H1 (cell line): ENCODE measurements at regions not wholly inside any gene's neighbourhood (a gene's known extent, or its start where the extent isn't known, plus 50 kb on each side); places are given as distances from the start of the nearest gene placed in this dataset.
A peak's percentile ranks its signal among the peaks of the same experiment; 100 is the strongest.

Experiments
- CTCF ChIA-PET: fragments of 300-600 bp; sonication (Branson Sonifier 250); formaldehyde crosslinking; loops from one replicate; lab custom pipeline; 2021; ENCODE audit not compliant: partially characterized antibody; lab: Charles Lee
- POLR2A ChIA-PET: fragments of 300-600 bp; sonication (Branson Sonifier 250); formaldehyde crosslinking; loops from one replicate; lab custom pipeline; 2021; ENCODE audit warnings: inconsistent platforms; ENCODE audit not compliant: partially characterized antibody; lab: Charles Lee
- DNase-seq, 2 experiments: peaks; one replicate each; pipeline versions ENCODE4 v3.0.0 to v3.0.0-alpha.2; 2010 to 2022; ENCODE audit warnings: low spot score in 2 of 2, low read depth in 1 of 2, mixed read lengths in 1 of 2
- FAIRE-seq: peaks from 2 replicates; lab custom pipeline; 2011; peaks lifted over from hg19 to GRCh38; lab: Jason Lieb, UNC
- H2AFZ ChIP-seq: 2 replicates; pipeline ENCODE4 v1.8.1; 2012; ENCODE audit warnings: low read length, inconsistent platforms
- H2AK5ac ChIP-seq: 2 replicates; pipeline ENCODE4 v1.6.1; 2013; ENCODE audit warnings: low read depth, low read length
- H2BK120ac ChIP-seq: replicated peaks from 2 replicates; pipeline ENCODE3; 2013; ENCODE audit warnings: low read depth, low read length, inconsistent platforms
- H2BK12ac ChIP-seq: 2 replicates; pipeline ENCODE4 v1.6.1; 2013; ENCODE audit warnings: low read depth, low read length
- H2BK15ac ChIP-seq: 2 replicates; pipeline ENCODE4 v1.6.1; 2013; ENCODE audit warnings: low read length
- H2BK20ac ChIP-seq: 2 replicates; pipeline ENCODE4 v1.6.1; 2013; ENCODE audit warnings: low read length
- H2BK5ac ChIP-seq: 2 replicates; pipeline ENCODE4 v1.6.1; 2013; ENCODE audit warnings: low read depth, low read length
- H3K14ac ChIP-seq: 2 replicates; pipeline ENCODE4 v1.6.1; 2013; ENCODE audit warnings: inconsistent platforms; ENCODE audit not compliant: insufficient read length
- H3K18ac ChIP-seq: 2 replicates; pipeline ENCODE4 v1.6.1; 2013; ENCODE audit warnings: low read length; ENCODE audit errors: extremely low read depth
- H3K23ac ChIP-seq: 2 replicates; pipeline ENCODE4 v1.6.1; 2013; ENCODE audit warnings: inconsistent platforms; ENCODE audit not compliant: insufficient read length
- H3K23me2 ChIP-seq: 2 replicates; pipeline ENCODE4 v1.6.1; 2013; ENCODE audit warnings: low read depth, low read length
- H3K27ac ChIP-seq: 2 replicates; pipeline ENCODE4 v1.6.1; 2011; ENCODE audit warnings: low read depth, low read length, inconsistent platforms
- H3K27me3 ChIP-seq, 4 experiments: replicated peaks in 1 of 4; 1 replicate in 1 of 4; 2 replicates in 3 of 4; pipeline versions ENCODE4 v1.6.1 to v1.8.1; 2011 to 2013; ENCODE audit warnings: low read length in 3 of 4, mild to moderate bottlenecking in 3 of 4, inconsistent platforms in 2 of 4, mixed read lengths in 2 of 4, moderate library complexity in 1 of 4; ENCODE audit not compliant: control insufficient read depth in 3 of 4, insufficient read depth in 3 of 4; ENCODE audit errors: extremely low read depth in 1 of 4
- H3K36me3 ChIP-seq, 4 experiments: 2 replicates each; pipeline versions ENCODE4 v1.6.1 to v1.8.1; 2011 to 2013; ENCODE audit warnings: mild to moderate bottlenecking in 4 of 4, low read length in 3 of 4, moderate library complexity in 2 of 4, control low read depth in 1 of 4, inconsistent platforms in 1 of 4; ENCODE audit not compliant: insufficient read depth in 4 of 4, control insufficient read depth in 2 of 4
- H3K4ac ChIP-seq: replicated peaks from 2 replicates; pipeline ENCODE3; 2013; ENCODE audit warnings: low read length, low read depth, mixed read lengths, inconsistent platforms; ENCODE audit not compliant: insufficient read length
- H3K4me1 ChIP-seq, 4 experiments: replicated peaks in 1 of 4; 1 replicate in 1 of 4; 2 replicates in 3 of 4; pipeline versions ENCODE4 v1.6.1 to v1.8.1; 2011 to 2013; ENCODE audit warnings: low read length in 3 of 4, inconsistent platforms in 2 of 4, mixed read lengths in 1 of 4; ENCODE audit not compliant: insufficient read depth in 4 of 4, control insufficient read depth in 3 of 4
- H3K4me2 ChIP-seq, 2 experiments: 2 replicates each; pipeline versions ENCODE4 v1.6.1 to v1.8.1; 2011 to 2013; ENCODE audit warnings: low read depth in 2 of 2, low read length in 2 of 2, control low read depth in 1 of 2, inconsistent platforms in 1 of 2, mild to moderate bottlenecking in 1 of 2; ENCODE audit not compliant: insufficient read depth in 1 of 2
- H3K4me3 ChIP-seq, 4 experiments: fragments of 200-600, 300-600 bp in 1 of 4; sonication (generic), shearing (Covaris generic), sonication (Bioruptor Twin) in 1 of 4; 2 replicates each; pipeline versions ENCODE4 v1.5.1 to v1.8.1; 2011 to 2016; ENCODE audit warnings: low read length in 4 of 4, low read depth in 3 of 4, control low read depth in 2 of 4, inconsistent platforms in 2 of 4, mild to moderate bottlenecking in 2 of 4, mixed read lengths in 1 of 4, moderate library complexity in 1 of 4; ENCODE audit not compliant: insufficient read depth in 2 of 4; ENCODE audit errors: extremely low read depth in 1 of 4
- H3K56ac ChIP-seq: replicated peaks from 2 replicates; pipeline ENCODE3; 2013; ENCODE audit warnings: low read depth, mild to moderate bottlenecking, mixed read lengths, low read length, inconsistent platforms; ENCODE audit not compliant: insufficient read length
- H3K79me1 ChIP-seq: 2 replicates; pipeline ENCODE4 v1.6.1; 2013; ENCODE audit warnings: low read depth, low read length, control low read depth
- H3K79me2 ChIP-seq, 2 experiments: 2 replicates each; pipeline versions ENCODE4 v1.6.1 to v1.8.1; 2012 to 2013; ENCODE audit warnings: low read length in 2 of 2, mild to moderate bottlenecking in 2 of 2, inconsistent platforms in 1 of 2; ENCODE audit not compliant: insufficient read depth in 2 of 2, control insufficient read depth in 1 of 2
- H3K9ac ChIP-seq, 4 experiments: replicated peaks in 1 of 4; 1 replicate in 1 of 4; 2 replicates in 3 of 4; pipeline versions ENCODE4 v1.6.1 to v1.8.1; 2011 to 2013; ENCODE audit warnings: low read depth in 3 of 4, low read length in 3 of 4, control low read depth in 2 of 4, mild to moderate bottlenecking in 2 of 4, moderate library complexity in 2 of 4, inconsistent platforms in 1 of 4; ENCODE audit errors: extremely low read depth in 1 of 4
- H3K9me3 ChIP-seq, 2 experiments: 2 replicates each; pipeline versions ENCODE4 v1.6.1 to v1.8.1; 2012 to 2013; ENCODE audit warnings: mild to moderate bottlenecking in 2 of 2, moderate library complexity in 2 of 2, control low read depth in 1 of 2, inconsistent platforms in 1 of 2, low read depth in 1 of 2, low read length in 1 of 2, mixed read lengths in 1 of 2; ENCODE audit not compliant: insufficient read depth in 2 of 2
- H4K20me1 ChIP-seq, 2 experiments: replicated peaks in 1 of 2; 2 replicates each; pipeline versions ENCODE3 to v1.8.1; 2011 to 2013; ENCODE audit warnings: inconsistent platforms in 2 of 2, low read length in 2 of 2, mild to moderate bottlenecking in 1 of 2; ENCODE audit not compliant: insufficient read depth in 2 of 2, control insufficient read depth in 1 of 2
- H4K5ac ChIP-seq: 2 replicates; pipeline ENCODE4 v1.6.1; 2013; ENCODE audit warnings: low read length, low read depth, mixed read lengths, inconsistent platforms; ENCODE audit not compliant: insufficient read length
- H4K8ac ChIP-seq: 2 replicates; pipeline ENCODE4 v1.8.0; 2013; ENCODE audit warnings: mild to moderate bottlenecking, moderate library complexity, low read length, inconsistent platforms; ENCODE audit not compliant: insufficient read depth; ENCODE audit errors: extremely low read depth
- H4K91ac ChIP-seq: replicated peaks from 2 replicates; pipeline ENCODE3; 2013; ENCODE audit warnings: low read length, mixed read lengths, inconsistent platforms; ENCODE audit not compliant: insufficient read length
- ASH2L ChIP-seq: fragments of 200-600, 300-600 bp; sonication (generic); IDR thresholded peaks from one replicate; pipeline ENCODE4 v1.7.1; 2017; ENCODE audit warnings: low read length
- KDM4A ChIP-seq: IDR thresholded peaks from one replicate; pipeline ENCODE4 v1.7.1; 2012; ENCODE audit warnings: low read depth, mild to moderate bottlenecking, moderate library complexity, low read length, inconsistent platforms; ENCODE audit not compliant: severe bottlenecking
- WGBS, 2 experiments: shearing (Covaris generic) in 1 of 2; methylation state at CpG; one replicate each; pipeline versions ENCODE4 v1.1.6 to v1.1.7; 2013 to 2015; ENCODE audit warnings: low lambda C conversion rate in 2 of 2, mixed read lengths in 2 of 2, inconsistent platforms in 1 of 2, low coverage in 1 of 2, missing lambda C conversion rate in 1 of 2; ENCODE audit not compliant: insufficient replicate concordance in 2 of 2, insufficient coverage in 1 of 2, insufficient read length in 1 of 2; ENCODE audit errors: extremely low coverage in 1 of 2, missing lambda C conversion rate in 1 of 2; 5-methylcytosine and 5-hydroxymethylcytosine counted together
- TF ChIP-seq, protein P1 (sequence below), 3 experiments: IDR thresholded peaks; 1 replicate in 2 of 3; 2 replicates in 1 of 3; pipeline versions ENCODE4 v1.5.1 to v1.6.1; 2011; ENCODE audit warnings: low read length in 3 of 3, mild to moderate bottlenecking in 3 of 3, inconsistent platforms in 2 of 3, low read depth in 1 of 3, moderate library complexity in 1 of 3; ENCODE audit not compliant: insufficient read depth in 1 of 3; ENCODE audit errors: control extremely low read depth in 1 of 3
- TF ChIP-seq, protein P2 (sequence below): IDR thresholded peaks from 2 replicates; pipeline ENCODE4 v1.6.1; 2012; ENCODE audit warnings: inconsistent platforms

DNA sequence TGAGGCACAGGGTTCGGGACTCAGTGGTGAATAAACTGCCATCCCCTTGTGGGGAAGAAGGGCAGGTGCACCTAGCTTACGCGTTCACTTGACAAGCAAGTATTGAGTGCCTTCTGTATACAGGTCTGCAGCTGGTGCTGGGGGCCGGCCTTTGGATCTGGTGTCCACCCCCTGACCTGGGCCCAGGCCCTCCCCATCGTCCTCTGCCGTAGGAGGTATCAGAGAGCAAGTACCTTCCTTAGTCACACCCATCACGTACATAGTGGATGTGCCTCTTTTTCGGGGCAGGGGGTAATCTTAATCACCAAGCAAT, 53.3 kb downstream of the SMIM38 start:
- Histone ChIP-seq H4K91ac (no peak overlapping the region), H3K23me2 (no peaks in the 10 kb centered on the region), H3K27me3 (no peaks in the 10 kb centered on the region; a peak in 1 of 7 replicates), H2BK120ac (no peak overlapping the region), H4K20me1 (no peaks in the 10 kb centered on the region), H3K4me2 (no peak overlapping the region), H3K9ac (no peak overlapping the region), H3K18ac (no peak overlapping the region), H2BK5ac (no peak overlapping the region), H3K27ac (no peak overlapping the region), H3K36me3 (no peaks in the 10 kb centered on the region), H3K14ac (no peak overlapping the region), H3K9me3 (no peaks in the 10 kb centered on the region), H2AK5ac (no peak overlapping the region), H4K8ac (peak overlapping the region; percentile 16; the same call in 1 of the 2 replicates), H2BK15ac (no peak overlapping the region), H3K23ac (no peak overlapping the region), H2BK12ac (no peak overlapping the region), H2BK20ac (no peak overlapping the region), H3K4me1 (no peaks in the 10 kb centered on the region; a peak in 1 of 7 replicates), H3K4me3 (no peak overlapping the region), H3K79me1 (no peaks in the 10 kb centered on the region), H3K4ac (no peak overlapping the region), H2AFZ (no peak overlapping the region), H3K56ac (no peak overlapping the region), H3K79me2 (no peaks in the 10 kb centered on the region), H4K5ac (no peak overlapping the region)
- ChIA-PET POLR2A (no interaction called here), CTCF (interaction anchor here (0.5 to 2.0 kb wide), 4 partner anchors 11 to 282 kb away, joined by 3 to 9 read pairs (median 4); no protein-coding TSS in a partner anchor)
- WGBS, 2 experiments, result 90% methylated on average over 8 of the region's 8 CpGs; no CpG with 5 or more reads in 1 of the 2 experiments
- FAIRE-seq (no peak), DNase-seq (no peak)
- TF ChIP-seq ASH2L (no peak), KDM4A (no peak)
- TF ChIP-seq, protein P1, sequence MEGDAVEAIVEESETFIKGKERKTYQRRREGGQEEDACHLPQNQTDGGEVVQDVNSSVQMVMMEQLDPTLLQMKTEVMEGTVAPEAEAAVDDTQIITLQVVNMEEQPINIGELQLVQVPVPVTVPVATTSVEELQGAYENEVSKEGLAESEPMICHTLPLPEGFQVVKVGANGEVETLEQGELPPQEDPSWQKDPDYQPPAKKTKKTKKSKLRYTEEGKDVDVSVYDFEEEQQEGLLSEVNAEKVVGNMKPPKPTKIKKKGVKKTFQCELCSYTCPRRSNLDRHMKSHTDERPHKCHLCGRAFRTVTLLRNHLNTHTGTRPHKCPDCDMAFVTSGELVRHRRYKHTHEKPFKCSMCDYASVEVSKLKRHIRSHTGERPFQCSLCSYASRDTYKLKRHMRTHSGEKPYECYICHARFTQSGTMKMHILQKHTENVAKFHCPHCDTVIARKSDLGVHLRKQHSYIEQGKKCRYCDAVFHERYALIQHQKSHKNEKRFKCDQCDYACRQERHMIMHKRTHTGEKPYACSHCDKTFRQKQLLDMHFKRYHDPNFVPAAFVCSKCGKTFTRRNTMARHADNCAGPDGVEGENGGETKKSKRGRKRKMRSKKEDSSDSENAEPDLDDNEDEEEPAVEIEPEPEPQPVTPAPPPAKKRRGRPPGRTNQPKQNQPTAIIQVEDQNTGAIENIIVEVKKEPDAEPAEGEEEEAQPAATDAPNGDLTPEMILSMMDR (IDR thresholded peaks at IDR 0.05; ENCODE audit: control extremely low read depth in 1 of 3, insufficient read depth in 1 of 3, low read depth in 1 of 3, low read length in 3 of 3), result peak in 2 of 3 experiments; percentile 15 to 34; a peak in 2 of 4 replicates
- TF ChIP-seq, protein P2, sequence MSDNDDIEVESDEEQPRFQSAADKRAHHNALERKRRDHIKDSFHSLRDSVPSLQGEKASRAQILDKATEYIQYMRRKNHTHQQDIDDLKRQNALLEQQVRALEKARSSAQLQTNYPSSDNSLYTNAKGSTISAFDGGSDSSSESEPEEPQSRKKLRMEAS, result no peak
